ENCODE measurements at regions not wholly inside any gene's neighbourhood (a gene's known extent, or its start where the extent isn't known, plus 50 kb on each side); places are given as distances from the start of the nearest gene placed in this dataset.
"Not testable (repeated sequence)": the region's sequence is repeated elsewhere in the genome, so short reads cannot be mapped to it uniquely, and the experiment has no call there.

DNA sequence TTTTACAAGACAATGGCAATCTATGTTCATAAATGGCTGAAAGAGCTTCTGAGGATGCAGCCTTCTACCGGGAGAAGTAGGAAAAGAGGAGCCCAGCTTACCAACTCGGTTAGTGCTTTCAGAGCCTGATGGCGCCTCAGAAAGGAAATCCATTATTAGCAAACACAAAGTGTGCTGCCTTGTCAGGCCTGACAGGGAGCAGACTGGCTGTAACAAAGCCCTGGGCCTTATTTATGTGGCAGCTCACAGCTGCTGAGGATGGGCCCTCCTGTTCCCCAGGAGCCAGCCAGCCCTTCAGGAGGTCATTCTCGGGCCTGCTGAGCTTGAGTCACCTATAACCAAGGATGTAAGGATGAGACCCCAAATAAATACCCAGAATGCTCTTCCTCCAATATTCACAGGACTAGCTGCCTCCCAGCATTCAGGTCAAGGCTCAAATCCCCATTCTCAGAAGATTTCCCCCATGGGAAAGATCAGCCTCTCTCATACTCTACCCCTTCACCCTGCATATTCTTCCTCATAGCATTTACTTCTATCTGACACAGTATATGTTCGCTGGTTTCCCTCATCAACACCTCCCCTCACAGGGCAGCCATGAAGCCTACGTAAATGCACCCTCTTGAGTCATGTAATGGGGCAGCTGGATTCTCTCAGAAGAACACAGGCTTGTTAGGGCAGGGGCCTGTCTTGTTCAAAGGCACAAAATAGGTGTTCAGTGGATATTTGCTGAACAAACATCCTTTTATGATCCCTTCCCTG lies 227.0 kb upstream of the RASGEF1B start:
- Histone ChIP-seq H3K9ac (ENCODE audit: low read depth, low read length) (no peak overlapping the region), H3K9me3 (ENCODE audit: control insufficient read depth, insufficient read depth, low read length) (no peaks in the 10 kb centered on the region), H3K36me3 (ENCODE audit: insufficient read depth, low read length) (no peaks in the 10 kb centered on the region), H3K4me1 (ENCODE audit: insufficient read depth, low read length) (no peaks in the 10 kb centered on the region)

DNA sequence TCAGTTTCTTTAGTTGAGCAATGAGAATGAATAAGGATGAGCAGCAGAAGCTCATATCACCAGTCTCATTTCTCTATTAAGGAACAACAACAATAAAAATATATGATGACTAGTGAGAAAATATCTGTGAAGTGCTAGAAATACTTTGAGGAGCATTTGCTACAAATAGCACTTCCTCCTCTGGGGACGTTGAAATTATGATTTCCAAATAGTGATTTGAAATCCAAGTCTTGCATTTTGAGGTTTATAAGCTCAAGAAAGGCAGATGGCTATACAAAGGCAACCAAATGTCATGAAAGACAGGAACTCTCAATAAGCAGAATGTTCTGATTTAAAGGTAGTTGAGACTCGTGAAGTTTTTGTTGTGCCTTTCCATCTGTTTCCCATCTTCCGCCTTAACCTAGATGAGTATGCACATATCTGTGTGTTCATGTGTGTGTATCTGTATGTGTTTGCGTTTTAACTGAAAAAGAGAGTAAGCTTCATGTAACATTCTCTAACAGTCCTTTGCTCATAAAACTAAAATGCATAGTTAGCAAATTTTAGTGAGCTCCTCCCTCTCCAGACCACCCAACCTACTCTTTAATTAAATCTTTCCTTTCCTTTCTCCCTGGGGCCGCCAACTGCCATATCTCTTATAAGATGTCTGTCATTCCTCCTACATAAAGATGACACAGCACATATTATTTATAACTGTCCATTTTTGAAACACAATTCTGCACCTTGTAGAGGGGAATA lies 222.6 kb upstream of the RASGEF1B start:
- no peak overlapping the region for H3K9ac ChIP-seq (ENCODE audit: low read depth, low read length)
- no peaks in the 10 kb centered on the region for H3K36me3 ChIP-seq (ENCODE audit: insufficient read depth, low read length)
- H3K9me3 ChIP-seq (ENCODE audit: control insufficient read depth, insufficient read depth, low read length), result no peaks in the 10 kb centered on the region
- H3K4me1 ChIP-seq (ENCODE audit: insufficient read depth, low read length), result no peaks in the 10 kb centered on the region

DNA sequence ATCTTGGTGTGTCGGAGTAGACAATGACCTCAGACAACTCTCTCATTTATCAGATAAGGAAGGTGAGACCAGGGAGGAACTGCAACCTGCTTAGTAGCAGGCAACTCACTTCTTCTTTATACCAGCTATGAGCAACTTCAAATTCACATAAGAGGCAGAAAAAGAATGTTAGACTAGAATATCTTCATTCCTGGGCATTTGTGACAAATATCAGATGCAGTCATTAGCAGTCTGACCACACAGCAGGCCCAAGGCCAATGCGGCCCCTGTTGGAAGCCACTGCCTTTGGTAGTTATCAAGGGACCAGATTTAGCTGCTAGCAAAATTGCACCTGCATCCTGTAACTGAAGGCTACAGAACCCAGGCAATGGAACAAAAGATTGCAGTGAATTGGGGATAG lies 219.2 kb upstream of the RASGEF1B start:
- no peak overlapping the region for H3K9ac ChIP-seq (ENCODE audit: low read depth, low read length)
- no peaks in the 10 kb centered on the region for H3K9me3 ChIP-seq (ENCODE audit: control insufficient read depth, insufficient read depth, low read length)
- H3K4me1 ChIP-seq (ENCODE audit: insufficient read depth, low read length), result no peaks in the 10 kb centered on the region
- H3K36me3 ChIP-seq (ENCODE audit: insufficient read depth, low read length), result no peaks in the 10 kb centered on the region

DNA sequence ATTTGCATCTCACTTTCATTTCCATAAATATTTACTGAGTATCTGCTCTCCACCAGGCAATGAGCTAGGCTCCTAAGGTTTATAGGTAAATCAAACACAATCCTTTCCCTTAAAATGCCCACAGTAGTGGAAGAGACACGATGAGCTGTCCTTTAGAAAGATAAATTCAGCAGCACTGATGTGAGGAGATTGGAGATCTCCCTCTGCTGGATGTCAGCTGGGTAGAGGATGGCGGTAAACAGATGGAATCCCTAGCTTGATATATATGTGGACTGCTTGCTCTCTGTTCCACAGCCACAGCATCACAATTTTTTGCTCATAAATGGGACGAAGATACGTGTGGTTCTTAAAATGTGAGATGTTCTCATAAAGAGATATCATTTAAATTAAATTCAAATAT lies 216.4 kb upstream of the RASGEF1B start:
- Histone ChIP-seq H3K9ac (ENCODE audit: low read depth, low read length) (no peak overlapping the region), H3K9me3 (ENCODE audit: control insufficient read depth, insufficient read depth, low read length) (no peaks in the 10 kb centered on the region), H3K4me1 (ENCODE audit: insufficient read depth, low read length) (no peaks in the 10 kb centered on the region), H3K36me3 (ENCODE audit: insufficient read depth, low read length) (no peaks in the 10 kb centered on the region)

DNA sequence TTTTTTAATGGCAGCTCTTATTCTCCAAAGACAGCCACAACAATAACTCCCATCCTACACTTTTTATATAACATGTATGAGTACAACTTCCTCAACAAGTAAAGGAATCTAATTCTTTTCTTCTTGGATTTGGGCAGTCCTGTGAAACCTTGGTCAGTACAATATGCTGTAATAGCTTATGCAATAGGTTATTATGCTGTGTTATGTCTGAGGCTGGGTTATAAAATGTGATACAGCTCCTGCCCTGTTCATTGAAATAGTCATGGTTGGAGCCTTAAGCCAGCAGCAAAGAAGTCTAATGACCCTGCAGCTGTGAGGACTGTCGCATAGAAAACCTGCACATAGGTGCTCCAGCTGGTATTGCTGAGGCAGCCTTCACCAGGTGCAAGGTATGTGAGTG lies 215.8 kb upstream of the RASGEF1B start:
- Histone ChIP-seq H3K9ac (ENCODE audit: low read depth, low read length) (no peak overlapping the region), H3K4me1 (ENCODE audit: insufficient read depth, low read length) (0 out of 2 replicates have a peak, but pooled peaks cover 4% of the 10 kb centered on the region), H3K9me3 (ENCODE audit: control insufficient read depth, insufficient read depth, low read length) (no peaks in the 10 kb centered on the region), H3K36me3 (ENCODE audit: insufficient read depth, low read length) (no peaks in the 10 kb centered on the region)

DNA sequence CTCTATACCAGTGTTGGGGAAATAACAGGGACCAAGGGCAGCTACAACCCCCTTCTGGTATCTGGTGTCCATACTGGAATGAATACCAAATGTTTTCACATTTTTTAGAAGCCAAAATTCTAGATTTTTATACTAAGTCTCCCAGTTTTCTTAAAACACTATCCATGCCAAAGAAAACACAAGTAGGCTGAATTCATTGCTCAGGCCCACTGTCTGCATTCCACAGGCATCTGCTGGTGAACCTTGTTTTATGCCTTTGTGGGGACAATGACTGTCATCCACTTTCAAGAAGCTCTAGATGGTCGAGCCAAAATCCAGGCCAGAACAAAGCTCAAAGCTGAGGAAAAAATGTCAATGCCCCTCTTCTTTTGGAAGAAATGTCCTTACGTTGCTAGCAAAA lies 213.4 kb upstream of the RASGEF1B start:
- Histone ChIP-seq H3K9ac (ENCODE audit: low read depth, low read length) (no peak overlapping the region), H3K36me3 (ENCODE audit: insufficient read depth, low read length) (no peaks in the 10 kb centered on the region), H3K4me1 (ENCODE audit: insufficient read depth, low read length) (0 out of 2 replicates have a peak, but pooled peaks cover 4% of the 10 kb centered on the region), H3K9me3 (ENCODE audit: control insufficient read depth, insufficient read depth, low read length) (no peaks in the 10 kb centered on the region)

DNA sequence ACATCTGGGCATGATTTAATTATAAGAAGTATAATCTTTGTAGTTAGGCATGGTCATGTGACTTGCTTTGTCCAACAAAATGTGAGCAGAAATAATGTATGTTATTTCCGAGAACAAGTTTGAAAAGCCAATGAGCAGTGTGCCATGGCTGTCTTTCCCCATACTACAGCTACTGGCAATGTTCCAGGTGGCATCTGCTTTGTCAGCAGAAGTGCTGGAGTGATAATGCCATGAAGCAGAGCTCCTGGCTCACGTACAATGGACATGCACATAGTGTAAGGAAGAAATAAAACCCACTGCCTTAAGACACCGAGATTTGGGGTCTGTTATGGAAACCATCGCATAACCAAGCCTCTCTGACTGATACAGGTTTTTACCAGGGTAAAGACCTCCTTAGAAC lies 212.6 kb upstream of the RASGEF1B start:
- H3K9me3 ChIP-seq (ENCODE audit: control insufficient read depth, insufficient read depth, low read length), result no peaks in the 10 kb centered on the region
- no peak overlapping the region for H3K9ac ChIP-seq (ENCODE audit: low read depth, low read length)
- H3K4me1 ChIP-seq (ENCODE audit: insufficient read depth, low read length), result 0 out of 2 replicates have a peak, but pooled peaks cover 4% of the 10 kb centered on the region
- no peaks in the 10 kb centered on the region for H3K36me3 ChIP-seq (ENCODE audit: insufficient read depth, low read length)

DNA sequence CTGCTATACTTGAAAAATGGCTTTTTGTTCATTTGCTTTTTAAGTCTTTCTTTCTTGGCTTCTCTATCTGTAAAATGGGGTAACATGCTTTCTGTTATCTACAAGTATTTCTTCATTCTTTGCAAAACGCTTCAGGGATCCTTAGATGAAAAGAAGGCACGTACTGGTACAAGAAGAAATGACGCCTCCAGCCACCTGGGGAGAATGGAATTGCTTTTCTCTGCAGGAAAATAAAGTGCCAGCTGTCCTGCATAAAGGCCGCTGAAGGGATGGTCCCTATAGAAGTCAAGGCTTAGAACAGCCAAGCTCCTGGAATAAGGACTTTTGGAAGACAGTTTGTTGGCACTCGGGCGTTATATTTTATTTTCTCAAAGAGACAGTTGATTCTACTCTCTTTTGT lies 210.8 kb upstream of the RASGEF1B start:
- 0 out of 2 replicates have a peak, but pooled peaks cover 4% of the 10 kb centered on the region for H3K4me1 ChIP-seq (ENCODE audit: insufficient read depth, low read length)
- no peak overlapping the region for H3K9ac ChIP-seq (ENCODE audit: low read depth, low read length)
- no peaks in the 10 kb centered on the region for H3K9me3 ChIP-seq (ENCODE audit: control insufficient read depth, insufficient read depth, low read length)
- no peaks in the 10 kb centered on the region for H3K36me3 ChIP-seq (ENCODE audit: insufficient read depth, low read length)

DNA sequence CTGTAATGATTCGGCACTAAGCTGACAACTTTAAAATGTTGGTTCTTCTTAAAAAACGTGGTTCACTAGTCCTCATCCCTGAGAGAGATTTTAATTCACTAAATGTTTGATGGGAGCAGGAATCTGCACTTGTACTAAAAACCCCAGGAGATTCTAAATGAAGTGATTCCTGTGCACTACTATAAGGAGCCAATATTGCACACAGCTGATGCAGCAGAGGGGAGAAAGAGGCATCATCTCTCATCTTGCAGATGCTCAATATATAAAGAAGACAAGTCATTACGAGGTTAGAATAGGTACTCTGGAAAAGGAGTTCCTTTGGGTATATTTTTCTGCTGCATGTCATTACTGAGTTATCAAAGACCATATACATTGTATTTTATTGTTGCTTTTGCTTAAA lies 207.6 kb upstream of the RASGEF1B start:
- Histone ChIP-seq H3K4me1 (ENCODE audit: insufficient read depth, low read length) (0 out of 2 replicates have a peak, but pooled peaks cover 4% of the 10 kb centered on the region), H3K9me3 (ENCODE audit: control insufficient read depth, insufficient read depth, low read length) (no peaks in the 10 kb centered on the region), H3K36me3 (ENCODE audit: insufficient read depth, low read length) (no peaks in the 10 kb centered on the region), H3K9ac (ENCODE audit: low read depth, low read length) (no peak overlapping the region)

DNA sequence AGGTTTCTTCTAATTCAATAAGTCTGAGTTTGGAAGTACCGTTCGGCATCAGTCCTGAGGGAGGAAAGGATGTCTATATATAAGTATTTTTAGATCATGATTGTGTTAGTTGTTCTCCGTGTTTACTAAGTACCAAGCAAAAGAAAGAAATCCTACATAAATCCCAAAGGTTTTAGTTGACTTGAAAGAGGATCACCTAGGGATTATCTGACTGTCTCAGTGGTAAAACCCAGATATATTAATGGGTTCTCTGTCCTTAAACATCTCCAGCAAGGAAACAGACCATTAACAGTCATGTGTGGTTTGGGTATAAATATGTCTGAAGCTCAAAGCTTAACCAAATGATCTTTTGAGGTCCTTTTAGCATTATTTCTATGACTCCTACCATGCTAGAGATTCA lies 207.1 kb upstream of the RASGEF1B start:
- Histone ChIP-seq H3K9me3 (ENCODE audit: control insufficient read depth, insufficient read depth, low read length) (no peaks in the 10 kb centered on the region), H3K4me1 (ENCODE audit: insufficient read depth, low read length) (0 out of 2 replicates have a peak, but pooled peaks cover 4% of the 10 kb centered on the region), H3K36me3 (ENCODE audit: insufficient read depth, low read length) (no peaks in the 10 kb centered on the region), H3K9ac (ENCODE audit: low read depth, low read length) (no peak overlapping the region)

DNA sequence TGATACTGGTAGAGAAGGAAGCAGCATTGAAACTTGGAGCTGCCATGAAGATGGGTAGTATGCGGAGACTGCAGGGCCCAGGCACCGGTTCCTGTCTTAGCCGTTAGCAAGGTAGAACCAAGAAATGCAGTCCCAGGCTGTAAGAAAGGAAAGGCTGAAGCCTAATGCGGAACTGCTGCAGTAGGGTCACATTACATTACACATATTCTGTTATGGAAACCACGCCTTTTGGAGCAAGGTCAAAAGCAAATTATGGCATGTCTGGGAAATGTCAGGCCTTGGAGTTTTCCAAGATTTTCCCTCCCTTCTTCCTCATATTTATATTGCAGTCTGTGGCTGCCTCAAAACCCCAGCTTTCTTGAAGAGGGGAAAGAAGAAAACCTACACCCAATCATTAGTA lies 204.8 kb upstream of the RASGEF1B start:
- H3K4me1 ChIP-seq (ENCODE audit: insufficient read depth, low read length), result no peaks in the 10 kb centered on the region

DNA sequence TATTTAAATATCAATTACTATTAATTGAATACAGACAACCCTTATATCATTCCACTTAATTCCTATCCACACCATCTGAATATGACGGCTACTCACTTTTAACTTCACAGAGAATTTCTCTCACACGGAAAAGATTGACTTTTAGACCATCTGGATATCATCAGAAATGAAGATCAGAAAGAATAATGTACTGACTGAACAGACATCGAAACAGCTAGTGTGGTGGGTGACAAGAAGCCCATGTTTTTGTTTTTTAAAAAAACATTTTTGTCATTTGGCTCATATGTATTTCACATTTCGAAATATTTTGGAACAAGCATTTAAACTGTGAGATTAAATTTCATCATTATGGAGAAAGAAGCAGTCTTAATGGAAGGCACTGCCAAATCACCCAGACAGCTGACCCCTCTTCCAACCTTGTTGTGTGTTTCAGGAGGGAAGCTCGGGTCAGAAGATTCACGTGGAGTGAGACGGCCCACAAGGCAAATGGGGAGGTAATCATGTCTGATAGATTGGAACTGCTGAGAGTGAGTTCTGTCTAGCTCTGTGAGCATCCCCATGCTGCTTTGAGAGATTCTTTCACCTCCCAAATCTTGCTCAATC lies 204.2 kb upstream of the RASGEF1B start:
- Histone ChIP-seq H3K9me3 (ENCODE audit: control insufficient read depth, insufficient read depth, low read length) (no peaks in the 10 kb centered on the region), H3K36me3 (ENCODE audit: insufficient read depth, low read length) (no peaks in the 10 kb centered on the region), H3K4me1 (ENCODE audit: insufficient read depth, low read length) (no peaks in the 10 kb centered on the region), H3K9ac (ENCODE audit: low read depth, low read length) (no peak overlapping the region)

More for the DNA sequence above, 204.8 kb upstream of the RASGEF1B start:
- H3K9ac ChIP-seq (ENCODE audit: low read depth, low read length), result no peak overlapping the region
- H3K36me3 ChIP-seq (ENCODE audit: insufficient read depth, low read length), result no peaks in the 10 kb centered on the region
- H3K9me3 ChIP-seq (ENCODE audit: control insufficient read depth, insufficient read depth, low read length), result no peaks in the 10 kb centered on the region

DNA sequence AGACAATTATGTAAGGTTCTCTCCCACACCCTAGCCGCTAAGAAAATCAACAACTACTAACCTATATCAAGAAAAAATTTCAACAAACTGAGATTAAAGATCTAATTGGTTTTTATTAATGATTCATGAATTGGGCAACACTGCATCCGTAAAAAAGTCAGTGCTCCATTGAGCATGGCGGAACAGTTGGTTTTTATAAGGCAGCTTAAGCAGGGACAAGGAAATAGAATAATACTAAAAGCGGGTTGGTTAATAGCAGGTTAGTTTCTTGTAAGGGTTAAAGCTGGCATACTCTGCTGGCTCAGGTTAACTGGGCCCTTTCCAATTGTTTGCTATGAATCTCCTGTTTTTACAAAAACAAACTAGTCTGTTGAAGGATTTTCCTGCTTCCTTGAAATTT lies 202.3 kb upstream of the RASGEF1B start:
- Histone ChIP-seq H3K4me1 (ENCODE audit: insufficient read depth, low read length) (no peaks in the 10 kb centered on the region), H3K36me3 (ENCODE audit: insufficient read depth, low read length) (no peaks in the 10 kb centered on the region), H3K9ac (ENCODE audit: low read depth, low read length) (no peak overlapping the region), H3K9me3 (ENCODE audit: control insufficient read depth, insufficient read depth, low read length) (no peaks in the 10 kb centered on the region)

DNA sequence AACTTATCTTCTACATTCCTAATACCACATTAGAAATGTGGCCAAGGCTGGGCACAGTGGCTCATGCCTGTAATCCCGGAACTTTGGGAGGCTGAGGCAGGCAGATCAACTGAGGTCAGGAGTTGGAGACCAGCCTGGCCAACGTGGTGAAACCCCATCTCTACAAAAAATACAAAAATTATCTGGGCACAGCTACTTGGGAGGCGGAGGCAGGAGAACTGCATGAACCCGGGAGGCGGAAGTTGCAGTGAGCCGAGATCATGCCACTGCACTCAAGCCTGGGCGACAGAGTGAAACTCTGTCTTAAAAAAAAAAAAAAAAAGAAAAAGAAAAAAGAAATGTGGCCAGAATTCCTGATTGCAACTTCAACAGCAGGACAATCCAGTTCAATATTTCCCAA lies 196.6 kb upstream of the RASGEF1B start:
- not testable (repeated sequence) for H3K9me3 ChIP-seq (ENCODE audit: control insufficient read depth, insufficient read depth, low read length); H3K4me1 ChIP-seq (ENCODE audit: insufficient read depth, low read length); H3K36me3 ChIP-seq (ENCODE audit: insufficient read depth, low read length); H3K9ac ChIP-seq (ENCODE audit: low read depth, low read length)

DNA sequence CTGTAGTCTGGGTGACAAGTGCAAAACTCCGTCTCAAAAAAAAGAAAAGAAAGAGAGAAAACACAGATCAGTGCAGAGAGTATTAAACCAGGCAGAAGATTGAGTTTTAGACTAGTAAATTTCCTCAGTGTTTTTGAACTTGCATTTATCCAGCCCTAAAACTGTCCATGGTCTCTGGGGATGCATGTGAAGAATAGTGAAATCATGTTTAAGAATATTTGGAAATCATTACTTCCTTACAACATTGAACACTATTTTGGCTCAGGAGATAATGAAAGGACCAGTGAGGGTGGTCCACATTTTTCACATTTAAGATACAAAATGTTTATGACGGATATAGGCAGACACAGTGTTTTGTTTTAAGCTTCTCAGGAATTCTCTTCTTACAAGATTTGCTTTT lies 195.8 kb upstream of the RASGEF1B start:
- no peaks in the 10 kb centered on the region for H3K9me3 ChIP-seq (ENCODE audit: control insufficient read depth, insufficient read depth, low read length)
- no peaks in the 10 kb centered on the region for H3K36me3 ChIP-seq (ENCODE audit: insufficient read depth, low read length)
- H3K9ac ChIP-seq (ENCODE audit: low read depth, low read length), result no peak overlapping the region
- H3K4me1 ChIP-seq (ENCODE audit: insufficient read depth, low read length), result no peaks in the 10 kb centered on the region
